ENCODE measurements at regions not wholly inside any gene's neighbourhood (a gene's known extent, or its start where the extent isn't known, plus 50 kb on each side); places are given as distances from the start of the nearest gene placed in this dataset.

DNA sequence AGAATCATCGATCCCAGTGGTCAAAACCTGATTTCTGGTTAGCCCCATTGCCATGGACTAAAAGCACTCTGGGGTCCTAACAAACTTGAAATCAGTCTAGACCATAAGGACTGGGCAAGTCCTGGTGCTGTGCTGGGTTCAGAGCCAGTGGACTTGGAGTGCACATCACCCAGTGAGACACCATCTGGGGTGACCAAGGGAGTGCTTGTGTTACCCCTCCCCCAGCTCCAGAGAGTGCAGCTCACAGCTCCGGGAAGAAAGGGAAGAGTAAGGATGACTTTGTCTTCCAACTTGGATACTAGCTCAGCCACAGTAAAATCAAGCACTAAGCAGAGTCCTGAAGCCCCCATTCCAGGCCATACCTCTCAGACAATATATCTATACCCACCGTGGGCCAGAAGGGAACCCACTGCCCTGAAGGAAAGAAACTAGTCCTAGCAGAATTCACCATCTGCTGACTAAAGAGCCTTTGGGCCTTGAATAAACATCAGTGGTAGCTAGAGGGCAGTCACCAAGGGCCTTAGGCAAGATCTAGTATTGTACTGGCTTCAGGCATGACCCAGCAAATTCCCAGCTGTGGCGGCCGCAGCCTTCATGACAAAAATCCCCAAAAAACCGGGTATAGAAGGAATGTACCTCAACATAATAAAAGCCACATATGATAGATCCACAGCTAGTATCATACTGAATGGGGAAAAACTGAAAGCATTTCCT is 153.5 kb upstream of the OGFRL1 start:
- no peak overlapping the region for H3K4me3 Mint-ChIP-seq
- H3K27ac ChIP-seq (ENCODE audit: low read depth, low read length), result no peak overlapping the region
- no peak for DNase-seq
- H3K4me1 ChIP-seq (ENCODE audit: insufficient read depth, low read length), result no peaks in the 10 kb centered on the region
- ChIA-PET CTCF (ENCODE audit: partially characterized antibody) (no interaction called here), POLR2A (ENCODE audit: partially characterized antibody) (no interaction called here)
- H3K27ac Mint-ChIP-seq, result no peak overlapping the region
- H3K27me3 ChIP-seq (ENCODE audit: insufficient read depth, low read length), result no peaks in the 10 kb centered on the region
- H3K9me3 Mint-ChIP-seq, result peaks cover 0 to 4% (median 0%) of the 10 kb centered on the region in 8 donors
- H3K4me3 ChIP-seq (ENCODE audit: low read length in 2 of 2), result no peak overlapping the region
- no peaks in the 10 kb centered on the region for H3K9me3 ChIP-seq (ENCODE audit: control insufficient read depth in 1 of 2, low read length in 2 of 2)
- no peaks in the 10 kb centered on the region for H3K4me1 Mint-ChIP-seq
- no peaks in the 10 kb centered on the region for H3K36me3 Mint-ChIP-seq
- intact Hi-C loops (cut with micrococcal nuclease), result no loop called here
- no peaks in the 10 kb centered on the region for H3K36me3 ChIP-seq (ENCODE audit: insufficient read depth, low read length)
- peaks cover 2 to 8% of the 10 kb centered on the region in 2 donors for H3K27me3 Mint-ChIP-seq

DNA sequence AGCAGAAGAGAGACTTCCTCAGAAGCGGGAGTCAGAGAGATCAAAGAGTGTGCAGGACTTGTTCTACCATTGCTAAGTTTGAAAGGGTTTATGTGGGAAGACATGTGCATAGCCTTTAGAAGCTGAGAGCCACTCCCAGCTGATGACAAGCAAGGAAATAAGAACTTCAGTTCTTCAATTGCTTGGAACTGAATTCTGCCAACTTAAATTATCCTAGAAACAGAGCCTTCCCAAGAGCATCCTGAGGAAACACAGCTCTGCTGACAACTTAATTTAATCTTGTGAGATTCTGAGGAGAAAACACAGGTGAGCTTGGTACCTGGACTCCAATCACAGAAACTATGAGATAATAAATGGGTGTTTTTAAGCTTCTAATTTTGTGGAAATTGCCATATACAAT is 150.6 kb upstream of the OGFRL1 start:
- no peak for DNase-seq
- Histone ChIP-seq H3K9me3 (ENCODE audit: control insufficient read depth in 1 of 2, low read length in 2 of 2) (no peaks in the 10 kb centered on the region), H3K4me1 (ENCODE audit: insufficient read depth, low read length) (no peaks in the 10 kb centered on the region), H3K4me3 (ENCODE audit: low read length in 2 of 2) (no peak overlapping the region), H3K27ac (ENCODE audit: low read depth, low read length) (no peak overlapping the region), H3K27me3 (ENCODE audit: insufficient read depth, low read length) (no peaks in the 10 kb centered on the region), H3K36me3 (ENCODE audit: insufficient read depth, low read length) (no peaks in the 10 kb centered on the region)
- Mint-ChIP-seq H3K27ac (no peak overlapping the region), H3K36me3 (no peaks in the 10 kb centered on the region), H3K4me1 (no peaks in the 10 kb centered on the region), H3K4me3 (no peak overlapping the region), H3K27me3 (peaks cover 2 to 6% of the 10 kb centered on the region in 2 donors), H3K9me3 (peaks cover 0 to 13% (median 4%) of the 10 kb centered on the region in 8 donors)
- CTCF ChIA-PET (ENCODE audit: partially characterized antibody), result no interaction called here
- POLR2A ChIA-PET (ENCODE audit: partially characterized antibody), result no interaction called here
- intact Hi-C loops (cut with micrococcal nuclease), result no loop called here

DNA sequence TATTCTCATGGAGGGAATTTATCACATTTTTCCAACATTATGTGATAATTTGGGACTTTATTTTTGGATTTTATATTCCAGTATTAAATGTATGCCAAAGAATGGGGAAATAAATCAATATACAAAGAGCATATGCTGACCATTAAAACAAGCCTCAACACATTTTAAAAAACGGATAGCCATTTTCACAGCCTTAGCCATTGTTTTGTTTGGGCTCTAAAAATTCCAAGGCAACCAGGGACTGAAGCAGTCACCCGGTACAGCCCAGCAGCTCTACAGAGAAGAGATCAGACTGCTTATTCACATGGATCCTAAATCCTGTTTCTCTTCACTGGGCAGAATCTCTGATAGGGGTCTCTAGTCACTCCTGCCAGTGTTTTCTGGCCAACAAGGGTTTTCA is 150.2 kb upstream of the OGFRL1 start:
- Mint-ChIP-seq H3K4me1 (no peaks in the 10 kb centered on the region), H3K36me3 (no peaks in the 10 kb centered on the region), H3K9me3 (peaks cover 0 to 13% (median 4%) of the 10 kb centered on the region in 8 donors), H3K27me3 (peaks cover 2 to 6% of the 10 kb centered on the region in 2 donors), H3K27ac (no peak overlapping the region), H3K4me3 (no peak overlapping the region)
- ChIA-PET CTCF (ENCODE audit: partially characterized antibody) (no interaction called here), POLR2A (ENCODE audit: partially characterized antibody) (no interaction called here)
- Histone ChIP-seq H3K36me3 (ENCODE audit: insufficient read depth, low read length) (no peaks in the 10 kb centered on the region), H3K4me1 (ENCODE audit: insufficient read depth, low read length) (no peaks in the 10 kb centered on the region), H3K9me3 (ENCODE audit: control insufficient read depth in 1 of 2, low read length in 2 of 2) (no peaks in the 10 kb centered on the region), H3K4me3 (ENCODE audit: low read length in 2 of 2) (no peak overlapping the region), H3K27ac (ENCODE audit: low read depth, low read length) (no peak overlapping the region), H3K27me3 (ENCODE audit: insufficient read depth, low read length) (no peaks in the 10 kb centered on the region)
- intact Hi-C loops (cut with micrococcal nuclease), result no loop called here
- DNase-seq, result no peak

DNA sequence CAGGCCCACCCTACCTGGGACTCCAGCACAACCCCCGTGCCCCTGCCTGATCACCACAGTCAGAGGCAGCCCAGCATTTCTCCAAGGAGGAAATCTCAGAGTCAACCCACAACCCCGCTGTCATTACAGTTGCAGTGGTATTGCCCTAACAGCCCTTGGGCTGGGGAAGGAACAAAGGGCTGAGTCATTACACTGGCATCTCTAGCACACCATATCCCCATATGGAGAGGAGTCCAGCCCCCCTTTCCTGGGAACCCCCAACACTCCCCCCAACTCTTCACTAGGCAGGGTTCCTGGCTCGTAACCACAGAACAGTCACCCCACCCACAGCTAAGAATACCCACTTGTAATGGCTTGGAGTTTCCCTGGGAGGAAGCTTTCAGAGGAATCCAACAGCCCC is 149.4 kb upstream of the OGFRL1 start:
- Mint-ChIP-seq H3K27ac (no peak overlapping the region), H3K9me3 (peaks cover 0 to 13% (median 4%) of the 10 kb centered on the region in 8 donors), H3K27me3 (peaks cover 2 to 6% of the 10 kb centered on the region in 2 donors), H3K4me3 (no peak overlapping the region), H3K4me1 (no peaks in the 10 kb centered on the region), H3K36me3 (no peaks in the 10 kb centered on the region)
- ChIA-PET POLR2A (ENCODE audit: partially characterized antibody) (no interaction called here), CTCF (ENCODE audit: partially characterized antibody) (no interaction called here)
- Histone ChIP-seq H3K4me3 (ENCODE audit: low read length in 2 of 2) (no peak overlapping the region), H3K27me3 (ENCODE audit: insufficient read depth, low read length) (no peaks in the 10 kb centered on the region), H3K36me3 (ENCODE audit: insufficient read depth, low read length) (no peaks in the 10 kb centered on the region), H3K4me1 (ENCODE audit: insufficient read depth, low read length) (no peaks in the 10 kb centered on the region), H3K27ac (ENCODE audit: low read depth, low read length) (no peak overlapping the region), H3K9me3 (ENCODE audit: control insufficient read depth in 1 of 2, low read length in 2 of 2) (no peaks in the 10 kb centered on the region)
- DNase-seq, result peak in 1 of 5 donors; percentile 21
- intact Hi-C loops (cut with micrococcal nuclease), result no loop called here

DNA sequence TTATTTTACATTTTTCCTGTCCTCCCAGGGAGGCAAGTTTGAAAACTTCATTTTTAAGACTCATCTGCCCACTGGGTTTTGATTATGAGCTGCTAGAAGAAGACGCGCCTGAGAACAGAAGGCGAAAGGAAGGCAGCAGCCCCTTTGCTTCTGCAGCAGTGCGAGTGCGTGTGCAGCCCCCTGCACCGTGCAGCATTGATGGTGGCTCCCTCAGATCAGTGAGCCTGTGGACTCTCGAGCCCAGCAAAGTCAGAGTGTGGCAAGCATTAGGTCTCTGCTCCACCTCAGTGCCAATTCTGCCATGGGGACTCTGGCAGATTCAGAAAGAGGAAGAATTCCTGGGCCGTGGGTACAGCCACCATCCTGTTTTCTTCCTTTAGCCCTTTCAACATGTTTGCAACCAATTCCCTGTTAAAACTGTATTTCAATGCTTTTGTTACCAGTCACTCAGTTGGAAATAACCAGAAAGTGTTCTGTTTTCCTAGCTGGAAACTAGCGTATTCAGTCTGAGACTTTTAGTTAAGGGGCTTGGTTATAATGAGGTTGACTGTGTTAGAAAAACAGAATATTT is 134.8 kb upstream of the OGFRL1 start:
- POLR2A ChIA-PET (ENCODE audit: partially characterized antibody), result no interaction called here
- CTCF ChIA-PET (ENCODE audit: partially characterized antibody), result no interaction called here
- H3K36me3 Mint-ChIP-seq, result no peaks in the 10 kb centered on the region
- Histone ChIP-seq H3K4me1 (ENCODE audit: insufficient read depth, low read length) (no peaks in the 10 kb centered on the region), H3K36me3 (ENCODE audit: insufficient read depth, low read length) (no peaks in the 10 kb centered on the region), H3K4me3 (ENCODE audit: low read length in 2 of 2) (no peak overlapping the region), H3K9me3 (ENCODE audit: control insufficient read depth in 1 of 2, low read length in 2 of 2) (no peaks in the 10 kb centered on the region), H3K27ac (ENCODE audit: low read depth, low read length) (no peak overlapping the region), H3K27me3 (ENCODE audit: insufficient read depth, low read length) (no peaks in the 10 kb centered on the region)
- H3K9me3 Mint-ChIP-seq, result peaks cover 0 to 2% (median 0%) of the 10 kb centered on the region in 8 donors
- H3K27me3 Mint-ChIP-seq, result peaks cover 0 to 1% of the 10 kb centered on the region in 2 donors
- H3K27ac Mint-ChIP-seq, result no peak overlapping the region
- no peak overlapping the region for H3K4me3 Mint-ChIP-seq
- intact Hi-C loops (cut with micrococcal nuclease), result no loop called here
- no peaks in the 10 kb centered on the region for H3K4me1 Mint-ChIP-seq
- no peak for DNase-seq

DNA sequence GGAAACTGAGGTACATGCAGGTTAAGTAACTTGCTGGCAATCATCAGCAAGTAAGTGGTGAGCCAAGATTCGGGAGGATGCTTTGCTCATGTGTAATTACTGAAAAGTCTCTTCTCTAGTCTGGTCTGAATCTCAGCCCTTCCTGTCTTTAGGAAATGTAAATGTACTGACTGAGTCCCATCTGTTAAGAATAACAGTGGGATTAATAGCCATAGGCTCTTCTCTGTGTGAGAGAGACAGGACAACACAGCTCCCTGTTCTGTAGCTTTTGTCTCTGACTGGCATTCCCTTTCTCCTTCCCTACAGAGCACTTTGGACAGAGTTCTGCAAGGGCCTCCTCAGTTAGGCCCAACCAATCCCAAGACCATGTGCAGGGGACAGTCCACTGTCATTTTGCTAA is 131.3 kb upstream of the OGFRL1 start:
- POLR2A ChIA-PET (ENCODE audit: partially characterized antibody), result no interaction called here
- H3K4me3 Mint-ChIP-seq, result no peak overlapping the region

DNA sequence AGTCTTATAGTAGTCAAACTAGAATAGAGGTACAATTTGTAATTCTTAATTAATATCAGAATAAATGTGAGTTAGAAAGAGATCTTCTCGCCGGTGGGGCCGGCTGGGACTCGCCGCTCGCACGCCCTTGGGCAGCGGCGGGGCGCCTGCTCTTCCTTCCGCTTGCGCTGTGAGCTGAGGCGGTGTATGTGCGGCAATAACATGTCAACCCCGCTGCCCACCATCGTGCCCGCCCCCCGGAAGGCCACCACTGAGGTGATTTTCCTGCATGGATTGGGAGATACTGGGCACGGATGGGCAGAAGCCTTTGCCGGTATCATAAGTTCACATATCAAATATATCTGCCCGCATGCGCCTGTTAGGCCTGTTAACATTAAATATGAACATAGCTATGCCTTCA is 123.7 kb upstream of the OGFRL1 start:
- no peaks in the 10 kb centered on the region for H3K4me1 Mint-ChIP-seq
- ChIA-PET POLR2A (ENCODE audit: partially characterized antibody) (no interaction called here), CTCF (ENCODE audit: partially characterized antibody) (no interaction called here)
- no peaks in the 10 kb centered on the region for H3K36me3 Mint-ChIP-seq
- no peaks in the 10 kb centered on the region for H3K36me3 ChIP-seq (ENCODE audit: insufficient read depth, low read length)
- no peak overlapping the region for H3K4me3 Mint-ChIP-seq
- H3K27me3 ChIP-seq (ENCODE audit: insufficient read depth, low read length), result no peaks in the 10 kb centered on the region
- no peaks in the 10 kb centered on the region for H3K4me1 ChIP-seq (ENCODE audit: insufficient read depth, low read length)
- H3K27ac ChIP-seq (ENCODE audit: low read depth, low read length), result no peak overlapping the region
- H3K9me3 ChIP-seq (ENCODE audit: control insufficient read depth in 1 of 2, low read length in 2 of 2), result no peaks in the 10 kb centered on the region
- H3K27me3 Mint-ChIP-seq, result peaks cover 3 to 6% of the 10 kb centered on the region in 2 donors
- no peaks in the 10 kb centered on the region for H3K9me3 Mint-ChIP-seq
- no peak overlapping the region for H3K27ac Mint-ChIP-seq
- intact Hi-C loops (cut with micrococcal nuclease), result no loop called here
- no peak overlapping the region for H3K4me3 ChIP-seq (ENCODE audit: low read length in 2 of 2)
- no peak for DNase-seq

More for the DNA sequence above, 131.3 kb upstream of the OGFRL1 start:
- H3K36me3 ChIP-seq (ENCODE audit: insufficient read depth, low read length), result no peaks in the 10 kb centered on the region
- Mint-ChIP-seq H3K27me3 (peaks cover 0 to 1% of the 10 kb centered on the region in 2 donors), H3K27ac (no peak overlapping the region), H3K9me3 (no peaks in the 10 kb centered on the region), H3K36me3 (no peaks in the 10 kb centered on the region), H3K4me1 (no peaks in the 10 kb centered on the region)
- H3K27me3 ChIP-seq (ENCODE audit: insufficient read depth, low read length), result no peaks in the 10 kb centered on the region
- no peak for DNase-seq
- H3K4me1 ChIP-seq (ENCODE audit: insufficient read depth, low read length), result no peaks in the 10 kb centered on the region
- H3K9me3 ChIP-seq (ENCODE audit: control insufficient read depth in 1 of 2, low read length in 2 of 2), result no peaks in the 10 kb centered on the region
- CTCF ChIA-PET (ENCODE audit: partially characterized antibody), result no interaction called here
- H3K4me3 ChIP-seq (ENCODE audit: low read length in 2 of 2), result no peak overlapping the region
- intact Hi-C loops (cut with micrococcal nuclease), result no loop called here
- no peak overlapping the region for H3K27ac ChIP-seq (ENCODE audit: low read depth, low read length)
